ENCODE measurements at regions not wholly inside any gene's neighbourhood (a gene's known extent, or its start where the extent isn't known, plus 50 kb on each side); places are given as distances from the start of the nearest gene placed in this dataset.
"Not testable (repeated sequence)": the region's sequence is repeated elsewhere in the genome, so short reads cannot be mapped to it uniquely, and the experiment has no call there.

DNA sequence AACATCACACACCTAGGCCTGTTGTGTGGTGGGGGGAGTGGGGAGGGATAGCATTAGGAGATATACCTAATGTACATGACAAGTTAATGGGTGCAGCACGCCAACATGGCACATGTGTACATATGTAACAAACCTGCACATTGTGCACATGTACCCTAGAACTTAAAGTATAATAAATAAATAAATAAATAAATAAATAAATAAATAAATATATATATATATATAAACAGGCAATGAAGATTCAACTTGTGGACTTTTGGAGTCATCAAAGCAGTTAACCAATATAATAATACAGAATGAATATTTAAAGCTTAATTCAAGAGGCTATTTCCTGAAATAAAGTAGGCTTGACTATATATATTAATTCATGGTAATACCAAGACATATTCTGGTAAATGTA lies 167.0 kb downstream of the FOXD2 start:
- not testable (repeated sequence) for DNase-seq

DNA sequence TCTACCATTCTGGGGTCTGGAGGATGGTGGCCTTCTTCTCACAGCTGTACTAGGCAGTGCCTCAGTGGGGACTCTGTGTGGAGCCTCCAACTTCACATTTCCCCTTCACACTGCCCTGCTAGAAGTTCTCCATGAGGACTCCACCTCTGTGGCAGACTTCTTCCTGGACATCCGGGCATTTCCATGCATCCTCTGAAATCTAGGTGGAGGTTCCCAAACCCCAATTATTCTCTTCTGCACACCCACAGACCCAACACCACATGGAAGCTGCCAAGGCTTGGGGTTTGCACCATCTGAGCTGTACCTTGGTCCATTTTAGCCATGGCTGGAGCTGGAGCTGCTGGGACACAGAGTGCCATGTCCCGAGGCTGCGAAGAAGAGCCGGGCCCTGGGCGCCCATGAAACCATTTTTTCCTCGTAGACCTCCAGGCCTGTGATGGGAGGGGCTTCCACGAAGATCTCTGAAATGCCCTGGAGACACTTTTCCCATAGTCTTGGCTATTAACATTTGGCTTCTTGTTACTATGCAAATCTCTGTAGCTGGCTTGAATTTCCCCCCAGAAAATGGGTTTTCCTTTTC lies 170.5 kb downstream of the FOXD2 start:
- DNase-seq, result no peak

DNA sequence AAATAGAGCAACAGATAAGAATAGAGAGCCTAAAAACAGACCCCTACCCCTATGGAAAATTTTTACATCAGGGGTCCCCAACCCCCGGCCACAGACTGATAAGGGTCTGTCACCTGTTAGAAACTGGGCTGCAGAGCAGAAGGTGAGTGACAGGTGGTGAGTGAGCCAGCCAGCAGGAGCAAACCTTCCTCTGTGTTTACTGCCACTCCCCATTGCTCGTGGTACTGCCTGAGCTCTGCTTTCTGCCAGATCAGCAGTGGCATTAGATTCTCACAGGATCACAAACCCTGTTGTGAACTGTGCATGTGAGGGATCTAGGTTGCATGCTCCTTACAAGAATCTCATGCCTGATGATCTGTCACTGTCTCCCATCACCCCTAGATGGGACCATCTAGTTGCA lies 174.1 kb downstream of the FOXD2 start:
- no peak for DNase-seq

GRCh38 chr1:47612819-47613218 lies 175.0 kb downstream of the FOXD2 start:
- DNase-seq, result no peak

DNA sequence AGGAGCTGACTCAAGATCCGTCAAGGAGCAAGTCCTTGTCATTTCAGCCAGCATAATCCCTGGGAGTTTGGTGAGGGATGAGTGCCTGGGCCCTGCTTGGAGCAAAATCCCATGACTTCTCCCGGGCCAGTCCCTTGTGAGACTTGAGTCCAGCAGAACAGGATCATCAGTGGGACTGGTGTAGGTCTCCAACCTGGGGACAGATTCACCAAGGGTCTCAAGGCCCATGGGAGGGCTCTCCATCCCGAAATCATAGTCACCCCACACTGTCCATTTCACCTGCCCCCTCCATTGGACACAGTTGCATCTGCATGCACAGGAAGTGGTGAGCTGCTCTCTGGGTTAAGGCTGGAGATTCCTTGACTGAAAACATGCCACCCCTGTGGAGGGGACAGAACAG lies 178.2 kb downstream of the FOXD2 start:
- DNase-seq, result no peak

GRCh38 chr1:47616906-47617305 lies 179.1 kb downstream of the FOXD2 start:
- DNase-seq, result no peak

DNA sequence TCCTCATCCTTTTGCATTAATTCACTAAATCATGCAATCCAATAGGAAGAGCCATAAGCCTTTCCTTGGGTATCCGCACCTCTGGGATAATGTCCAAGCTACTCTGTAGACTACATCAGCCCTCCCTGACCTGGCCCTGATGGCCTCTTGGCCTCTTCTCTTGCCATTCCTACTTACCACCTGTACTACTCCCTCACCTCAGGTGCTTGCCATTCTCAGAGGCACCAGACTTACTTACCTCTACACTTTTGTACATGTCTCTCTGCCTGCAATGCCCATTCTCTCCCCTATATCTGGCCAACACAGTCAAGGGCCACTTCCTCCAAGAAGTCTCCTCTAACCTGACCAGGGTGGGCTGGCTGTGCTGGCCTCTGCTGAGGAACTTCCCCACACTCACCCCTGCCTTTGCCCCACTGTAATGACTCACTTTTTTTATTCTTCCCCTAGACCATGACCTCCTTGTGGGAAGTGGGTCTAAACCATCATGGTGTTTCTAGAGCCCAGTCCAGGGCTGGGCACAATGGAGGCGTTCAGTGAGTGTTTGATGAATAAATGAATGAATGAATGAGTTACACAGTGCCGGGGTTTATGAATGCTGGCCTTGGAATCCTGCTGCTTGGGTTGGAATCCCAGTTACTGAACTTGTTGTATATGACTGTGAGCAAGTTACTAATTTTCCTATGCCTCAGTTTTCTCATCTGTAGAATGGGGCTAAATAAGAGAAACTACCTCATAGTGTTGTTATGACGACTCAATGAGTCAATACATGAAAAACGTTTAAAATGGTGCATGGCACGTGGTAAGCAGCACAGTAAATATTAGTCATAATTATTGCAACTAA lies 179.8 kb downstream of the FOXD2 start:
- no peak for DNase-seq

DNA sequence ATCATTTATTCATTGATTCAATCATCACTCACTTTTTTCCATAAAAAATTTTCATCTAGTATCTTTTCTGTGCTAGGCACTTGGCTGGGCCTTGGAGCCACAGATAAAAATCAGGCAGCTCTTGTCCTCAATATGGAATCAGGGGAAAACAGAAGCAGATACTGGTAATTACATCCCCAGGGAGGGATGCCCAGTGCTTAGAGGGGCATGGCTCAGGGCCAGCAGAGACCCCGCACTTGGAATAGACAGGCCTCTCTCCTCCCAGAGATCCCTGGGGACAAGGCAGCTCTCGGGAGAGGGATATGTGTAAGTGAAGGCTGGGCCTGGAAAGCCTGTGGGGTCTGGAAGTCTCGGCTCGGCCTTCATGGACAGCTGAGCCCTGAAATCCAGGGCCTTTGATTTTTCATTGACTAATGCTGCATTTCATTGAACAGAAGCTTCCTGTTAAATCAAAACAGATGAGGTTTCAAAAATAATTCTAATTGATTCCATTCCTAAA lies 180.4 kb downstream of the FOXD2 start:
- DNase-seq, result no peak

GRCh38 chr1:47618830-47619229 lies 181.0 kb downstream of the FOXD2 start:
- DNase-seq, result no peak

DNA sequence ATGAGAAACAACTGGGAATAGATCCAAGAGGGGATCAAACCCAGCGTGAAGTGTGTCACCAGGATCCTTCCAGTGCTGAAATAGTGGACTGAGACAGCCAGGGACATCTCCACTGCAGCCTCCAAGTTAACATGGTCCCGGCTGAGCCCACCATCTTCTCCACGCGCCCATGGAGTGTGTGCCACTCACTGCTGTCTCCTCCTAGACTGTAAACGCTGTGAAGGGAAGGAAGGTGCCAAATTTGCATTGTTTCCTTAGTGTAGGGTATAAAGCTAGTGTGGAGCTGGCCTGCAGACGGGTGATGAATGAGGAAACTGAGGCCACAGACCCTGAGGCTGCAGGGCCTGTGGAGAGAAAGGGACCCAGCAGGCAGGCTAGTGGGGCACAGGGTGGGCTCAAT lies 183.6 kb downstream of the FOXD2 start:
- no peak for DNase-seq

GRCh38 chr1:47621977-47622376 lies 184.1 kb downstream of the FOXD2 start:
- no peak for DNase-seq

DNA sequence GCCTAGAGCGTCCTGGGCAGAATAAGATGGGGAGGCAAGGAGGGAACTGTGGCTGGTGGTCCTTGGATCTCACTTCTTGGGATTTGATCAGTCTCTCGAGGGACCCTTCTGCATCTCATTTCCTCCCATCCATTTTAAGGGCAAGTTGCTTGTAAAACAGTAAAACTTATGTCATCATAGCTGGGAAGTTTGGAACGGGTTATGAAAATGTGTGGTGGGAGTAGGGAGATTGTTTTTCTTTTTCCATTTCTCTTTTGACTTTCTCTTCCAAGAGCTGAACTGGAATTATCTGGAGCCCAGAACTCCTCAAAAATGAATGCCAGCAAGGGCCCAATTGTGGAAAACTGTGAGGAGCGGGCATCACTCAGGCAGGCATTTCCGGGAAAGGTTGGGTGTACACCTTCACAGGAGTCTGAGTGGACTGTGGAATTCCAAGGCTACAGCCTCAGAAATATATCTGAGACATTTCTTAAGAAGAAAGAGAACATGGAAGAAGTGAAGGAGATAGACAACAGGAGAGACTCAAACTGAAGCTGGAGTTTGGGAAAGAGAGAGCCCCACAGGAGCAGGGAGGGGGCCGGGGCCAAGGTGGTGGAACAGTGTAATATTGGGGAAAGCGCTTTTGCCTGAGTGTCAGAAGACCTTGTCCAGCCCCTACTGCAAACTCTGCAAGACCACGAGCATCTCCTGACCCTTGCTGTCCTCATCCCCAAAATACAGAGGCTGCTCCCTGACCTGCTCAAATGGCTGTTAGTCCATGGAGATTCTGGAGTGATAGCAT lies 185.1 kb downstream of the FOXD2 start:
- no peak for DNase-seq

DNA sequence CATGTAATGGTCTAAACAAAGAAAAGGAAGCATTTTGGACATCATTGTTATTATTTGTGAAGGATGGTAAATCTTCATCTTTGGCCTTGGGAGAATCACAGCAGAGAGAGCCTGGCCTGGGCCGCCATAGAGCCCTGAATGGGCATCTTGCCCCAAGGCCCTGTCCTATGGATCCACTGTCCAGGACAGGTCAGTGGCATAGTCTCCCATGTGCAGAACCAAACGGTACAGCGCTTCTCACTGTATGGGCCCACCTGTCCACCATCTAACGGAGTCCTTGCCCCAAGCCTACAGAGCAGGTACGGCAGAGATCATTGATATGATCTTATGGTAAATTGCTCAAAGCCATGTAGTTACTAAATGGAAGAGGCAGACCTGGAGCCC lies 185.7 kb downstream of the FOXD2 start:
- no peak for DNase-seq

- peak; percentile 5 for DNase-seq
Observed at GRCh38 chr1:47624531-47624930, 186.7 kb downstream of the FOXD2 start.

DNA sequence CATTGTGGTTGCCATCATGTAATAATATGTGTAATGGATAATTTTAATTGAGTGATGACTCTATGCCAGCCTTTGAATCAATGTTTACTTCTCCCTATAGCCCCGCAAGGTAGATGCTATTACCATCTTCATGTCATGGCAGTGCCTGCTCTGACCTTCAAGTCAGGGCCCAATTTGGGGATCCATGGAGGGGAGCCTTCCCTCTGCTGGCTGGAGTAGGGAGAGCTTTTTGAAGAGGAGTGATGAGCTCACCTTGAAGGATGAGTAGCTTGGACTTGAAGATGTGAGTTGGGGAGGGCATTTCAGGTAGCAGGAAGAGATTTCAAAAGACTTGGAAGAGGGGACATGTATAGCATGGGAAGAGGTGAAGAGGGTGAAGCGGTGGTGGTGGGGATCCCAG lies 189.2 kb downstream of the FOXD2 start:
- DNase-seq, result no peak

DNA sequence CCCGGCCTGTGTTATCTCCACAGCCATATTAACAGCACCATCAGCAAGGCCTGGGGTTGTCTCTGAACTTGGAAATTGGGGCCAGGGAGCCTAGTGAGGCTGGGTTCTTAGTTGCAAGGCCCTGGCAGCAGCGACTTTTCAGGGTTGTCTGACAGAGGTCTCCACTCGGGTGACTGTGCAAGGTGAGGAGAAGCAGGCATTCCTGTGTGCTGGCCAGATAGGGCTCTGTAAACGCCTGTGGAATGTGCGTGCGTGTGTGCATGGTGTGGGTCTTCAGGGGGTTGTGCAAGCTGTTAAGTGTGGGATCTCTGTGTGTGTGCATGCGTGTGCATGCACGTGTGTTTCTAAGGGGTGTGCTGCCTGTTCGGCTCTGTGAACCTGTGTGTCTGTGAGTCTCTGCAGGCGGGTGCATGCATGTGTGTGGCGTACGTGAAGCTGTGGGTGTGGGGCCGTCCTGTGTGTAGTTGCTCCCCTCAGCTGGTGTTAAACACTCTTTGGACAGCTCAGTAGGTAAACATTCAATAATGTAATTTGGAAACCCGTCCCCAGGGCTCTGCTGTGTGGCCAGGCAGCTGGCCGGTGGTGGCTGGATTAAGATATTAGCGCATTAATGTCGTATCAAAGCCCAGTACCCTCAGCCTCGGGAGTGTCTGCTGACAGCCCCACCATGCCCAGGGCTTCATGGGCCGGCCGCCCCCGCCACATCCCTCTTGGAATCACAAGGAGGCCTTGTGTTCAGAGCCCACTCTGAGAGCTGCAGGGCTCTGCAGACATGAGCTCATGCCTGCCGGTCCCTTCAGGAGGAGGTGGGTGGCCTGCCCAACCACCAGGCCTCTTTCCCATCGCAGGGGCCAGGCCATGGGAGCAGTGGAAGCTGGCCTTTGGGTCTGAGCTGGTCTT lies 189.9 kb downstream of the FOXD2 start:
- no peak for DNase-seq

GRCh38 chr1:47629201-47629600 lies 191.4 kb downstream of the FOXD2 start:
- no peak for DNase-seq

- DNase-seq, result no peak
Observed at GRCh38 chr1:47630346-47630745, 192.5 kb downstream of the FOXD2 start.

DNA sequence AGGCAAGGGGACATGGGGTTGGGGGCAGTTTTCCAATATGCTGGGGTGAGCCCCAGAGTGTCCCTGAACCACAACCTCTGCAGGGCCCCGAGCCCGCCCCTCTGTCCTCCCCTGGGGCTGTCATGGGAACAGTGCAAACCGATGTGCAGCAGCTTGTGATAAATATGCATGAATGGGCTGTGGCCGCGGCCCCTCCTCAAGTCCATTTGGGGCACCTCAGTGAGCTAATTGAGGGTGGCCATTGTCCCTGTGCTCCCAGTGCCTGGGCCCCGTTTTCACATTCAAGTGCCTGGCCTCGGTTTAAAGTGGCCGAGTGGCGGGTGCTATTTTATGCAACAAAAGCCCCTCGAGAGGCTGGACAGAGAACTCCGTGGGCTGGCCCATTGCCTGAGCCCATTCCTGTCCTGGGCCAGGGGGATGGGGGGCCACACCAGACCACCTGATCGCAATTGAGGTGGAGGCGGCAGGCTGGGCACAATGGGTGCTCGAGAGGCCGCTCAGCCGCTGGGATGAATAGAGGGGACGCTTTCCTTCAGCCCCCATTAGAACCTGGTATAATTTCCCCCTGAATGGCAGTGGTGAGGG lies 193.7 kb downstream of the FOXD2 start:
- no peak for DNase-seq

DNA sequence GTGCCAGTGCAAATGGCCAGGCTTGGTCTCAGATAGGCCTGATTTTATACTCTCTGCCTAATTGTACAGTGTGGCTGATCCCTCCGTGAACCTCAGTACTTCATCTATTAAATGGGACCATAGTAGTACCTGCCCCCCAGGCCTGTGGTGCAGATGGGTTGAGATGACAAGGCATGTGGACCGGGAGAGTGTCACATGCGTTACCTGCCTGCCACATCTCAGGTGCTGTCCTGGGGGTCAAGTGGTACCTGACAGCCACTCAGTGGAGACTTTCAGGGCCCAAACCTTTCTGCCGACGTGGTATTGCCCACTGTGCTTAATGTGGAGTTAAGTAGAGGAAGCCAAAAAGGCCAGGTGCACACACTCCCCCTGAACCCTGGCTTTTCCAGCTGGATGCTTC lies 197.3 kb downstream of the FOXD2 start:
- no peak for DNase-seq

- no peak for DNase-seq
Observed at GRCh38 chr1:47635597-47635996, 197.8 kb downstream of the FOXD2 start.

DNA sequence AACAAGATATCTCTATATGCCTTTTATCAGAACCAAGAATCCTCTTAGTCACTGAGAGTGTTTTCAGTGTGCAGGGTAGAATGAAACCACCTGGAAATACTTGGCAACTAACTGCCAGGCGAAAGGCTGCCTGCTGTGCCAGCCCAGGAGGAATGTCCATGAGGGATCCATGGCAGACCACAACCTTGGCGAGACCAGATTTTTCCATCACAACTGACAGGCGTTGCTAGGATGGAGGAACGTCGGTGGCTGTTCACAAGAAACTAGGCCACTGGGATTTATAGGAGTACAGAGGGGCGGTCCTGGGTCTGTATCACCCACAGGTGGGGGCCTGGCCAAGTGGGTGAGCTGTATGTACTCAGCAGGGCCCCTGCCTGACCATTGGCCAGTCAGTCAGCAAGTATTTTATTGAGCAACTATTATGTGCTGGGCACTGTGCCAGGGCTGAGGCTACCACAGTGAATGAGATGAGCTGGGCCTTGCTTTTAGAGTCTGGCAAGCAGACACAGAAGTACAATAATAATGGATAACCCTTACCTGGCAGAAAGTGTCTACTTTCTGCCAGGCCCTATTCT lies 199.4 kb downstream of the FOXD2 start:
- no peak for DNase-seq

Measured in hematopoietic multipotent progenitor cell treated with erythropoietin and hydrocortisone succinate and interleukin-3 and kit ligand, for 6 days (in vitro differentiated cells).